GM12878 (cell line): ENCODE measurements at regions not wholly inside any gene's neighbourhood (a gene's known extent, or its start where the extent isn't known, plus 50 kb on each side); places are given as distances from the start of the nearest gene placed in this dataset.

Experiments
- ATAC-seq: fragments of 200-7000 bp; cut with Tn5 transposase; 3 replicates; pipeline ENCODE4 v1.9.1; 2020; ENCODE audit warnings: mild to moderate bottlenecking, moderate library complexity
- BruUV-seq: library from RNA; stranded (reverse); fragments of 400-500 nt; replicated peaks from 2 replicates; lab custom pipeline; 2021; lab: Mats Ljungman, UMichigan
- CTCF ChIA-PET: fragments of 300-600 bp; sonication (Branson Sonifier 250); formaldehyde crosslinking; extraction: SDS; loops from one replicate; lab custom pipeline; 2021; ENCODE audit warnings: inconsistent platforms; lab: Yijun Ruan, JAX
- POLR2A ChIA-PET: fragments of 350-600 bp; formaldehyde crosslinking; extraction: SDS; loops from one replicate; lab custom pipeline; 2021; ENCODE audit warnings: inconsistent platforms; lab: Charles Lee
- RAD21 ChIA-PET: fragments of 300-600 bp; sonication (Branson Sonifier 250); formaldehyde crosslinking; loops from one replicate; lab custom pipeline; 2023; ENCODE audit warnings: antibody characterized with exemption; ENCODE audit not compliant: unreplicated experiment; lab: Charles Lee
- SMC1A ChIA-PET: fragments of 300-600 bp; sonication (Branson Sonifier 250); formaldehyde crosslinking; loops from one replicate; lab custom pipeline; 2023; ENCODE audit not compliant: unreplicated experiment, uncharacterized antibody; lab: Charles Lee
- DNase-seq: peaks from one replicate; pipeline ENCODE4 v3.0.0-alpha.2; 2011; ENCODE audit warnings: low read depth, low spot score
- FAIRE-seq: peaks from 3 replicates; lab custom pipeline; 2011; peaks lifted over from hg19 to GRCh38; lab: Jason Lieb, UNC
- H2AFZ ChIP-seq: 2 replicates; pipeline ENCODE4 v1.6.0; 2011; ENCODE audit warnings: low read depth, low read length, control low read depth; ENCODE audit not compliant: control insufficient read depth
- H3K27ac ChIP-seq: 2 replicates; pipeline ENCODE4 v1.5.1; 2011; ENCODE audit warnings: control low read depth; ENCODE audit not compliant: control insufficient read depth, insufficient read depth
- H3K27me3 ChIP-seq, 2 experiments: replicated peaks in 1 of 2; 2 replicates each; pipeline versions ENCODE4 v1.6.0 to v1.6.1; 2011; ENCODE audit warnings: low read length in 1 of 2; ENCODE audit not compliant: control insufficient read depth in 2 of 2, insufficient read depth in 2 of 2
- H3K36me3 ChIP-seq, 2 experiments: 2 replicates each; pipeline ENCODE4 v1.5.1; 2011; ENCODE audit warnings: low read length in 1 of 2; ENCODE audit not compliant: control insufficient read depth in 2 of 2, insufficient read depth in 2 of 2
- H3K4me1 ChIP-seq: 2 replicates; pipeline ENCODE4 v1.6.1; 2011; ENCODE audit warnings: mild to moderate bottlenecking, low read length, moderate library complexity, mixed read lengths; ENCODE audit not compliant: control insufficient read depth, insufficient read depth
- H3K4me2 ChIP-seq: 2 replicates; pipeline ENCODE4 v1.6.0; 2011; ENCODE audit warnings: control low read depth; ENCODE audit not compliant: control insufficient read depth, insufficient read depth
- H3K4me3 ChIP-seq: fragments of 200-600 bp; sonication (generic); 2 replicates; pipeline ENCODE4 v1.5.1; 2016
- H3K79me2 ChIP-seq: 2 replicates; pipeline ENCODE4 v1.6.0; 2011; ENCODE audit warnings: low read length; ENCODE audit not compliant: control insufficient read depth, insufficient read depth
- H3K9ac ChIP-seq: 2 replicates; pipeline ENCODE4 v1.8.0; 2011; ENCODE audit warnings: low read length, control low read depth, mixed read lengths; ENCODE audit not compliant: control insufficient read depth, insufficient read depth
- H3K9me3 ChIP-seq: replicated peaks from 3 replicates; pipeline ENCODE4 v1.5.1; 2011; ENCODE audit warnings: mild to moderate bottlenecking, low read length; ENCODE audit not compliant: control insufficient read depth, insufficient read depth
- H4K20me1 ChIP-seq: 2 replicates; pipeline ENCODE4 v1.6.0; 2011; ENCODE audit not compliant: control insufficient read depth, insufficient read depth
- BACH1 ChIP-seq: fragments of 450-650 bp; IDR thresholded peaks from 2 replicates; pipeline ENCODE4 v1.6.1; 2017; ENCODE audit warnings: mild to moderate bottlenecking, borderline replicate concordance
- IKZF2 ChIP-seq, 2 experiments: fragments of 450-650 bp; IDR thresholded peaks; 2 replicates each; pipeline ENCODE4 v1.6.1; 2017; ENCODE audit warnings: mild to moderate bottlenecking in 2 of 2, moderate library complexity in 2 of 2
- IRF4 ChIP-seq: IDR thresholded peaks from 2 replicates; pipeline ENCODE4 v1.6.1; 2011; ENCODE audit warnings: low read depth, low read length
- JUNB ChIP-seq: IDR thresholded peaks from 2 replicates; pipeline ENCODE4 v1.6.1; 2016; ENCODE audit warnings: antibody characterized with exemption, mild to moderate bottlenecking
- MEF2B ChIP-seq: fragments of 450-650 bp; IDR thresholded peaks from 2 replicates; pipeline ENCODE4 v1.6.1; 2018; ENCODE audit warnings: mild to moderate bottlenecking, moderate library complexity; ENCODE audit not compliant: partially characterized antibody, poor library complexity, severe bottlenecking
- PAX8 ChIP-seq: fragments of 450-650 bp; IDR thresholded peaks from 2 replicates; pipeline ENCODE4 v1.6.1; 2017; ENCODE audit warnings: mild to moderate bottlenecking, moderate library complexity
- POLR2AphosphoS5 ChIP-seq: IDR thresholded peaks from 2 replicates; pipeline ENCODE4 v1.6.1; 2011; ENCODE audit warnings: mild to moderate bottlenecking, low read length, inconsistent platforms
- SKIL ChIP-seq: fragments of 450-650 bp; IDR thresholded peaks from 2 replicates; pipeline ENCODE4 v1.6.1; 2017; ENCODE audit warnings: mild to moderate bottlenecking, low read depth, inconsistent platforms; ENCODE audit not compliant: poor library complexity, severe bottlenecking
- SREBF1 ChIP-seq: IDR thresholded peaks from 2 replicates; pipeline ENCODE4 v1.6.1; 2012; ENCODE audit warnings: mild to moderate bottlenecking, low read length
- YBX1 ChIP-seq: fragments of 450-650 bp; IDR thresholded peaks from 2 replicates; pipeline ENCODE4 v1.6.1; 2016; ENCODE audit warnings: antibody characterized with exemption
- YY1 ChIP-seq: IDR thresholded peaks from 2 replicates; pipeline ENCODE4 v1.6.1; 2011; ENCODE audit warnings: low read depth, mild to moderate bottlenecking, low read length
- ZZZ3 ChIP-seq: IDR thresholded peaks from 2 replicates; pipeline ENCODE4 v1.6.1; 2011; ENCODE audit warnings: low read depth; ENCODE audit not compliant: control insufficient read depth, insufficient read length
- WGBS: methylation state at CpG from one replicate; pipeline ENCODE4 v1.1.6; 2016; ENCODE audit warnings: low lambda C conversion rate; ENCODE audit not compliant: insufficient replicate concordance, insufficient coverage; ENCODE audit errors: missing lambda C conversion rate; 5-methylcytosine and 5-hydroxymethylcytosine counted together
- in situ Hi-C: fragments of 300-500 bp; cut with MboI; formaldehyde crosslinking; loops from 9 replicates; pipeline ENCODE4 v1.14.3; 2018; ENCODE audit warnings: mixed read lengths
- intact Hi-C: fragments of 100-400 bp; cut with micrococcal nuclease; formaldehyde crosslinking; loops from one replicate; pipeline ENCODE4 v1.14.2; 2022; ENCODE audit not compliant: unreplicated experiment

GRCh38 chr2:61660511-61661388, 122.6 kb upstream of the XPO1 start:
- Histone ChIP-seq H3K27ac (no peak overlapping the region), H4K20me1 (no peaks in the 10 kb centered on the region), H2AFZ (no peak overlapping the region), H3K4me2 (no peak overlapping the region), H3K4me1 (no peaks in the 10 kb centered on the region), H3K4me3 (no peak overlapping the region), H3K79me2 (no peaks in the 10 kb centered on the region), H3K27me3 (no peaks in the 10 kb centered on the region), H3K9ac (no peak overlapping the region), H3K9me3 (no peaks in the 10 kb centered on the region), H3K36me3 (no peaks in the 10 kb centered on the region)
- SMC1A ChIA-PET = interaction anchor here (0.5 to 2.0 kb wide), 5 partner anchors 10 to 499 kb away, joined by 3 to 11 read pairs (median 3); no protein-coding TSS in a partner anchor
- CTCF ChIA-PET = interaction anchor here (0.6 to 4.8 kb wide), 9 partner anchors 9 to 526 kb away, joined by 3 to 46 read pairs (median 4); no protein-coding TSS in a partner anchor
- RAD21 ChIA-PET = interaction anchor here (0.6 to 1.5 kb wide), 3 partner anchors 80 to 126 kb away, joined by 3 to 4 read pairs (median 3); no protein-coding TSS in a partner anchor
- TF ChIP-seq POLR2AphosphoS5 (no peak), MEF2B (no peak), SREBF1 (no peak), IRF4 (no peak), JUNB (no peak), BACH1 (no peak), YBX1 (no peak), YY1 (no peak), SKIL (no peak), PAX8 (no peak), IKZF2 (IDR thresholded peaks at IDR 0.05) (no peak), ZZZ3 (no peak)
- DNase-seq (no peak), ATAC-seq (peak; percentile 49), FAIRE-seq (no peak)
- POLR2A ChIA-PET = interaction anchor here (0.8 kb wide), 1 partner anchor 10 kb away, joined by 3 read pairs; no protein-coding TSS in a partner anchor
- BruUV-seq = no TSS peak
- in situ Hi-C loops = no loop called here
- 66% methylated on average over 4 of the region's 4 CpGs for WGBS
- intact Hi-C loops = no loop called here
